Natural killer cell (primary cell): ENCODE measurements at regions not wholly inside any gene's neighbourhood (a gene's known extent, or its start where the extent isn't known, plus 50 kb on each side); places are given as distances from the start of the nearest gene placed in this dataset.

ENCODE experiments used
- ATAC-seq, 3 donors: fragments of 150-1000 bp in 2 of 3; fragments of 200-7000 bp in 1 of 3; cut with Tn5 transposase; 1 replicate in 1 of 3; 2 replicates in 2 of 3; pipeline ENCODE4 v1.10.0; 2021; ENCODE audit warnings: mild to moderate bottlenecking in 2 of 3, moderate library complexity in 2 of 3
- DNase-seq, 2 donors: peaks; one replicate each; pipeline versions ENCODE4 v3.0.0 to v3.0.0-alpha.2; 2013 to 2021; ENCODE audit warnings: mixed read lengths in 1 of 2
- H3K27ac ChIP-seq: one replicate; pipeline ENCODE4 v1.5.1; 2013; ENCODE audit warnings: mild to moderate bottlenecking, low read length
- H3K27me3 ChIP-seq: one replicate; pipeline ENCODE4 v1.6.1; 2013; ENCODE audit warnings: low read length; ENCODE audit not compliant: control insufficient read depth, insufficient read depth
- H3K36me3 ChIP-seq: one replicate; pipeline ENCODE4 v1.6.1; 2013; ENCODE audit warnings: low read length; ENCODE audit not compliant: control insufficient read depth, insufficient read depth
- H3K4me1 ChIP-seq: one replicate; pipeline ENCODE4 v1.6.1; 2013; ENCODE audit warnings: low read length; ENCODE audit not compliant: control insufficient read depth, insufficient read depth
- H3K4me3 ChIP-seq: one replicate; pipeline ENCODE4 v1.5.1; 2013; ENCODE audit warnings: low read length
- H3K9me3 ChIP-seq: one replicate; pipeline ENCODE4 v1.6.1; 2013; ENCODE audit warnings: low read length; ENCODE audit not compliant: control insufficient read depth, insufficient read depth
- H3K27ac Mint-ChIP-seq, 2 donors: one replicate each; pipeline ENCODE4 v1.8.0; 2022; ENCODE audit warnings: mild to moderate bottlenecking in 2 of 2, mixed read lengths in 2 of 2, moderate library complexity in 1 of 2
- H3K27me3 Mint-ChIP-seq, 2 donors: one replicate each; pipeline ENCODE4 v1.8.0; 2022; ENCODE audit warnings: low read depth in 2 of 2, mixed read lengths in 2 of 2
- H3K36me3 Mint-ChIP-seq: one replicate; pipeline ENCODE4 v1.8.0; 2022; ENCODE audit warnings: mixed read lengths
- H3K4me1 Mint-ChIP-seq, 2 donors: one replicate each; pipeline ENCODE4 v1.8.0; 2022; ENCODE audit warnings: mixed read lengths in 2 of 2
- H3K4me3 Mint-ChIP-seq: one replicate; pipeline ENCODE4 v1.8.0; 2022; ENCODE audit warnings: mild to moderate bottlenecking, moderate library complexity, mixed read lengths
- H3K9me3 Mint-ChIP-seq, 2 donors: one replicate each; pipeline ENCODE4 v1.8.0; 2022; ENCODE audit warnings: mixed read lengths in 2 of 2
- CTCF ChIP-seq: fragments of 200-600 bp; IDR thresholded peaks from one replicate; pipeline ENCODE4 v1.8.0; 2022; ENCODE audit warnings: antibody characterized with exemption
- WGBS: methylation state at CpG from one replicate; pipeline ENCODE4 v1.1.7; 2013; ENCODE audit warnings: missing lambda C conversion rate; ENCODE audit not compliant: insufficient coverage; 5-methylcytosine and 5-hydroxymethylcytosine counted together
- intact Hi-C: fragments of 100-400 bp; cut with micrococcal nuclease; formaldehyde crosslinking; loops from one replicate; pipeline ENCODE4 v1.14.2; 2022

- Histone ChIP-seq H3K4me3 (no peak overlapping the region), H3K27ac (no peak overlapping the region), H3K4me1 (no peaks in the 10 kb centered on the region), H3K36me3 (no peaks in the 10 kb centered on the region), H3K27me3 (no peaks in the 10 kb centered on the region), H3K9me3 (no peaks in the 10 kb centered on the region)
- Mint-ChIP-seq H3K4me1 (no peaks in the 10 kb centered on the region), H3K9me3 (no peaks in the 10 kb centered on the region), H3K27me3 (peaks cover 5 to 19% of the 10 kb centered on the region in 2 donors), H3K27ac (no peak overlapping the region), H3K4me3 (no peak overlapping the region), H3K36me3 (no peaks in the 10 kb centered on the region)
- TF ChIP-seq CTCF: no peak
- intact Hi-C loops: no loop called here
- ATAC-seq: no peak
- 53% methylated on average over 2 of the region's 3 CpGs for WGBS
- no peak for DNase-seq
These were observed 276.9 kb downstream of the PTTG2 start for GRCh38 chr4:38237139-38237538.

GRCh38 chr4:38241541-38241940, 281.3 kb downstream of the PTTG2 start:
- H3K4me1 Mint-ChIP-seq: peaks cover 10 to 13% of the 10 kb centered on the region in 2 donors
- no peaks in the 10 kb centered on the region for H3K9me3 Mint-ChIP-seq
- Histone ChIP-seq H3K36me3 (no peaks in the 10 kb centered on the region), H3K4me3 (no peak overlapping the region), H3K27me3 (no peaks in the 10 kb centered on the region), H3K9me3 (no peaks in the 10 kb centered on the region), H3K27ac (no peak overlapping the region), H3K4me1 (no peaks in the 10 kb centered on the region)
- intact Hi-C loops: no loop called here
- H3K27ac Mint-ChIP-seq: no peak overlapping the region
- no peak for ATAC-seq
- H3K4me3 Mint-ChIP-seq: no peak overlapping the region
- TF ChIP-seq CTCF: no peak
- 100% methylated on average over 2 of the region's 2 CpGs for WGBS
- DNase-seq: no peak
- peaks cover 0 to 13% of the 10 kb centered on the region in 2 donors for H3K27me3 Mint-ChIP-seq
- no peaks in the 10 kb centered on the region for H3K36me3 Mint-ChIP-seq

- no peak for TF ChIP-seq CTCF
- H3K9me3 ChIP-seq: no peaks in the 10 kb centered on the region
- Mint-ChIP-seq H3K4me1 (peaks cover 10 to 13% of the 10 kb centered on the region in 2 donors), H3K27me3 (peaks cover 0 to 11% of the 10 kb centered on the region in 2 donors), H3K4me3 (no peak overlapping the region), H3K36me3 (no peaks in the 10 kb centered on the region), H3K9me3 (no peaks in the 10 kb centered on the region), H3K27ac (no peak overlapping the region)
- no peaks in the 10 kb centered on the region for H3K4me1 ChIP-seq
- H3K36me3 ChIP-seq: no peaks in the 10 kb centered on the region
- WGBS: 98% methylated on average over 4 of the region's 4 CpGs
- no peak overlapping the region for H3K4me3 ChIP-seq
- H3K27ac ChIP-seq: no peak overlapping the region
- no peak for ATAC-seq
- intact Hi-C loops: no loop called here
- DNase-seq: no peak
- no peaks in the 10 kb centered on the region for H3K27me3 ChIP-seq
These were observed 281.9 kb downstream of the PTTG2 start for GRCh38 chr4:38242101-38242500.

- H3K4me3 ChIP-seq: no peak overlapping the region
- Mint-ChIP-seq H3K4me1 (peaks cover 10 to 13% of the 10 kb centered on the region in 2 donors), H3K36me3 (no peaks in the 10 kb centered on the region), H3K9me3 (no peaks in the 10 kb centered on the region), H3K4me3 (no peak overlapping the region), H3K27ac (peak overlapping the region in 1 of 2 donors; percentile 18), H3K27me3 (peaks cover 0 to 11% of the 10 kb centered on the region in 2 donors)
- no peaks in the 10 kb centered on the region for H3K9me3 ChIP-seq
- WGBS: 69% methylated on average over 3 of the region's 4 CpGs
- ATAC-seq: peak in 1 of 3 donors; percentile 24
- no peaks in the 10 kb centered on the region for H3K4me1 ChIP-seq
- no peaks in the 10 kb centered on the region for H3K27me3 ChIP-seq
- H3K36me3 ChIP-seq: no peaks in the 10 kb centered on the region
- TF ChIP-seq CTCF: no peak
- H3K27ac ChIP-seq: no peak overlapping the region
- intact Hi-C loops: no loop called here
- peak in 1 of 2 donors; percentile 8 for DNase-seq
These were observed 282.7 kb downstream of the PTTG2 start for GRCh38 chr4:38242822-38243387.
